Mesendoderm (in vitro differentiated cells): ENCODE measurements at regions not wholly inside any gene's neighbourhood (a gene's known extent, or its start where the extent isn't known, plus 50 kb on each side); places are given as distances from the start of the nearest gene placed in this dataset.

Experiments used
- DNase-seq: peaks from one replicate; pipeline ENCODE4 v3.0.0; 2013
- H2AK5ac ChIP-seq: 2 replicates; pipeline ENCODE4 v1.6.1; 2013; ENCODE audit warnings: low read length, inconsistent platforms
- H2BK120ac ChIP-seq: 2 replicates; pipeline ENCODE4 v1.6.1; 2013; ENCODE audit warnings: low read depth, mild to moderate bottlenecking, low read length, moderate library complexity, mixed read lengths
- H2BK15ac ChIP-seq: replicated peaks from 2 replicates; pipeline ENCODE4 v1.6.1; 2013; ENCODE audit warnings: low read depth, mild to moderate bottlenecking, moderate library complexity
- H2BK5ac ChIP-seq: 2 replicates; pipeline ENCODE4 v1.6.1; 2013; ENCODE audit warnings: low read length, inconsistent platforms
- H3K18ac ChIP-seq: 2 replicates; pipeline ENCODE4 v1.6.1; 2013; ENCODE audit warnings: mild to moderate bottlenecking, low read length, mixed read lengths
- H3K23ac ChIP-seq: one replicate; pipeline ENCODE4 v1.6.1; 2013; ENCODE audit warnings: low read length
- H3K27ac ChIP-seq: 2 replicates; pipeline ENCODE4 v1.5.1; 2013; ENCODE audit warnings: low read depth, mild to moderate bottlenecking, inconsistent platforms, low read length, moderate library complexity
- H3K27me3 ChIP-seq: 2 replicates; pipeline ENCODE4 v1.6.1; 2013; ENCODE audit warnings: low read length, control low read depth, mild to moderate bottlenecking, inconsistent platforms; ENCODE audit not compliant: insufficient read depth, poor library complexity
- H3K36me3 ChIP-seq: 2 replicates; pipeline ENCODE4 v1.6.1; 2013; ENCODE audit warnings: low read length, inconsistent platforms; ENCODE audit not compliant: control insufficient read depth, insufficient read depth
- H3K4ac ChIP-seq: one replicate; pipeline ENCODE4 v1.6.1; 2013; ENCODE audit warnings: low read depth, mild to moderate bottlenecking, low read length, moderate library complexity
- H3K4me1 ChIP-seq: 2 replicates; pipeline ENCODE4 v1.6.1; 2013; ENCODE audit warnings: low read depth, low read length, inconsistent platforms; ENCODE audit not compliant: control insufficient read depth
- H3K4me2 ChIP-seq: 2 replicates; pipeline ENCODE4 v1.6.1; 2013; ENCODE audit warnings: low read length
- H3K4me3 ChIP-seq: 2 replicates; pipeline ENCODE4 v1.5.1; 2013; ENCODE audit warnings: mild to moderate bottlenecking, low read length
- H3K56ac ChIP-seq: one replicate; pipeline ENCODE4 v1.6.1; 2013; ENCODE audit warnings: low read length
- H3K79me1 ChIP-seq: 2 replicates; pipeline ENCODE4 v1.6.1; 2013; ENCODE audit warnings: low read length, inconsistent platforms
- H3K79me2 ChIP-seq: 2 replicates; pipeline ENCODE4 v1.6.1; 2013; ENCODE audit warnings: mild to moderate bottlenecking, low read length; ENCODE audit not compliant: control insufficient read depth, insufficient read depth
- H3K9ac ChIP-seq: 2 replicates; pipeline ENCODE4 v1.6.1; 2013; ENCODE audit warnings: low read length, inconsistent platforms
- H4K5ac ChIP-seq: one replicate; pipeline ENCODE4 v1.6.1; 2013; ENCODE audit warnings: low read length
- H4K8ac ChIP-seq: one replicate; pipeline ENCODE4 v1.6.1; 2013; ENCODE audit warnings: low read depth, mild to moderate bottlenecking, control low read depth, low read length, moderate library complexity
- WGBS: extraction: QIAGEN DNeasy Blood & Tissue Kit; methylation state at CpG from one replicate; pipeline ENCODE4 v1.1.7; 2013; ENCODE audit warnings: low lambda C conversion rate, missing lambda C conversion rate; ENCODE audit not compliant: insufficient coverage; ENCODE audit errors: extremely low coverage; 5-methylcytosine and 5-hydroxymethylcytosine counted together

- Histone ChIP-seq H2BK120ac (no peak overlapping the region), H3K79me1 (no peaks in the 10 kb centered on the region), H4K8ac (no peak overlapping the region), H3K56ac (no peak overlapping the region), H3K4me3 (no peak overlapping the region), H2BK15ac (no peak overlapping the region), H3K27me3 (no peaks in the 10 kb centered on the region), H3K79me2 (no peaks in the 10 kb centered on the region), H3K4ac (no peak overlapping the region), H4K5ac (no peak overlapping the region), H3K18ac (no peak overlapping the region), H3K4me2 (no peak overlapping the region), H3K4me1 (no peaks in the 10 kb centered on the region), H3K27ac (no peak overlapping the region), H2AK5ac (no peak overlapping the region), H3K9ac (no peak overlapping the region), H3K23ac (no peak overlapping the region), H2BK5ac (no peak overlapping the region), H3K36me3 (no peaks in the 10 kb centered on the region)
- no CpG with 5 or more reads among the region's 3 CpGs for WGBS
- DNase-seq = no peak
Observed at GRCh38 chr13:103983948-103984347, 917.7 kb upstream of the SLC10A2 start.

- H2BK120ac ChIP-seq = no peak overlapping the region
- no peak overlapping the region for H4K8ac ChIP-seq
- no peak overlapping the region for H3K9ac ChIP-seq
- H2AK5ac ChIP-seq = no peak overlapping the region
- no peak overlapping the region for H2BK15ac ChIP-seq
- no peak overlapping the region for H3K4me2 ChIP-seq
- no CpG with 5 or more reads among the region's 1 CpG for WGBS
- H4K5ac ChIP-seq = no peak overlapping the region
- no peak overlapping the region for H3K23ac ChIP-seq
- no peak overlapping the region for H3K4ac ChIP-seq
- no peaks in the 10 kb centered on the region for H3K4me1 ChIP-seq
- no peak overlapping the region for H3K18ac ChIP-seq
- H2BK5ac ChIP-seq = no peak overlapping the region
- no peaks in the 10 kb centered on the region for H3K79me2 ChIP-seq
- H3K27ac ChIP-seq = no peak overlapping the region
- no peak overlapping the region for H3K56ac ChIP-seq
- no peaks in the 10 kb centered on the region for H3K36me3 ChIP-seq
- H3K79me1 ChIP-seq = no peaks in the 10 kb centered on the region
- H3K4me3 ChIP-seq = no peak overlapping the region
- no peak for DNase-seq
- no peaks in the 10 kb centered on the region for H3K27me3 ChIP-seq
Observed at GRCh38 chr13:103976371-103976770, 910.2 kb upstream of the SLC10A2 start.

GRCh38 chr13:103973740-103974139 lies 907.5 kb upstream of the SLC10A2 start:
- H3K27me3 ChIP-seq = no peaks in the 10 kb centered on the region
- H3K18ac ChIP-seq = no peak overlapping the region
- H3K27ac ChIP-seq = no peak overlapping the region
- no peak overlapping the region for H4K5ac ChIP-seq
- H4K8ac ChIP-seq = no peak overlapping the region
- no peak overlapping the region for H3K4me2 ChIP-seq
- H3K36me3 ChIP-seq = no peaks in the 10 kb centered on the region
- no peaks in the 10 kb centered on the region for H3K79me1 ChIP-seq
- no peak overlapping the region for H3K4ac ChIP-seq
- no CpG with 5 or more reads among the region's 1 CpG for WGBS
- H3K4me1 ChIP-seq = no peaks in the 10 kb centered on the region
- DNase-seq = no peak
- H2BK120ac ChIP-seq = no peak overlapping the region
- no peak overlapping the region for H3K56ac ChIP-seq
- H3K4me3 ChIP-seq = no peak overlapping the region
- H3K23ac ChIP-seq = no peak overlapping the region
- no peak overlapping the region for H2BK15ac ChIP-seq
- H2AK5ac ChIP-seq = no peak overlapping the region
- H2BK5ac ChIP-seq = no peak overlapping the region
- no peak overlapping the region for H3K9ac ChIP-seq
- no peaks in the 10 kb centered on the region for H3K79me2 ChIP-seq

GRCh38 chr13:103969520-103970050 lies 903.4 kb upstream of the SLC10A2 start:
- Histone ChIP-seq H3K18ac (no peak overlapping the region), H3K27me3 (no peaks in the 10 kb centered on the region), H3K36me3 (no peaks in the 10 kb centered on the region), H3K4me1 (no peaks in the 10 kb centered on the region), H3K79me2 (no peaks in the 10 kb centered on the region), H4K8ac (no peak overlapping the region), H3K23ac (no peak overlapping the region), H3K4me3 (no peak overlapping the region), H2BK5ac (no peak overlapping the region), H3K9ac (no peak overlapping the region), H3K56ac (no peak overlapping the region), H3K4me2 (no peak overlapping the region), H2AK5ac (no peak overlapping the region), H3K79me1 (no peaks in the 10 kb centered on the region), H3K4ac (no peak overlapping the region), H2BK15ac (no peak overlapping the region), H4K5ac (no peak overlapping the region), H3K27ac (no peak overlapping the region), H2BK120ac (no peak overlapping the region)
- DNase-seq = no peak
- WGBS = no CpG with 5 or more reads among the region's 4 CpGs

GRCh38 chr13:103965506-103966243 lies 899.5 kb upstream of the SLC10A2 start:
- Histone ChIP-seq H3K27ac (no peak overlapping the region), H3K79me2 (no peaks in the 10 kb centered on the region), H2BK15ac (no peak overlapping the region), H3K23ac (no peak overlapping the region), H2BK120ac (no peak overlapping the region), H3K56ac (no peak overlapping the region), H2BK5ac (no peak overlapping the region), H3K4me2 (no peak overlapping the region), H3K36me3 (no peaks in the 10 kb centered on the region), H3K4ac (no peak overlapping the region), H3K4me3 (no peak overlapping the region), H2AK5ac (no peak overlapping the region), H3K79me1 (no peaks in the 10 kb centered on the region), H3K4me1 (no peaks in the 10 kb centered on the region), H4K8ac (no peak overlapping the region), H3K18ac (no peak overlapping the region), H3K27me3 (no peaks in the 10 kb centered on the region), H4K5ac (no peak overlapping the region), H3K9ac (no peak overlapping the region)
- no peak for DNase-seq
- no CpG with 5 or more reads among the region's 4 CpGs for WGBS

GRCh38 chr13:103961784-103962183 lies 895.6 kb upstream of the SLC10A2 start:
- WGBS = no CpG with 5 or more reads among the region's 2 CpGs
- H3K4me1 ChIP-seq = no peaks in the 10 kb centered on the region
- no peak overlapping the region for H3K56ac ChIP-seq
- no peak overlapping the region for H2AK5ac ChIP-seq
- no peak overlapping the region for H3K27ac ChIP-seq
- H3K4me3 ChIP-seq = no peak overlapping the region
- no peak overlapping the region for H3K9ac ChIP-seq
- no peak for DNase-seq
- H2BK120ac ChIP-seq = no peak overlapping the region
- no peak overlapping the region for H2BK15ac ChIP-seq
- H3K23ac ChIP-seq = no peak overlapping the region
- H3K27me3 ChIP-seq = no peaks in the 10 kb centered on the region
- no peaks in the 10 kb centered on the region for H3K79me2 ChIP-seq
- H4K5ac ChIP-seq = no peak overlapping the region
- no peaks in the 10 kb centered on the region for H3K36me3 ChIP-seq
- H2BK5ac ChIP-seq = no peak overlapping the region
- H3K4ac ChIP-seq = no peak overlapping the region
- H4K8ac ChIP-seq = no peak overlapping the region
- no peaks in the 10 kb centered on the region for H3K79me1 ChIP-seq
- no peak overlapping the region for H3K4me2 ChIP-seq
- no peak overlapping the region for H3K18ac ChIP-seq
